Left kidney (tissue), 1 donor: ENCODE measurements at regions not wholly inside any gene's neighbourhood (a gene's known extent, or its start where the extent isn't known, plus 50 kb on each side); places are given as distances from the start of the nearest gene placed in this dataset.

Experiments used
- DNase-seq: peaks from one replicate; pipeline ENCODE4 v3.0.0-alpha.2; 2013

DNA sequence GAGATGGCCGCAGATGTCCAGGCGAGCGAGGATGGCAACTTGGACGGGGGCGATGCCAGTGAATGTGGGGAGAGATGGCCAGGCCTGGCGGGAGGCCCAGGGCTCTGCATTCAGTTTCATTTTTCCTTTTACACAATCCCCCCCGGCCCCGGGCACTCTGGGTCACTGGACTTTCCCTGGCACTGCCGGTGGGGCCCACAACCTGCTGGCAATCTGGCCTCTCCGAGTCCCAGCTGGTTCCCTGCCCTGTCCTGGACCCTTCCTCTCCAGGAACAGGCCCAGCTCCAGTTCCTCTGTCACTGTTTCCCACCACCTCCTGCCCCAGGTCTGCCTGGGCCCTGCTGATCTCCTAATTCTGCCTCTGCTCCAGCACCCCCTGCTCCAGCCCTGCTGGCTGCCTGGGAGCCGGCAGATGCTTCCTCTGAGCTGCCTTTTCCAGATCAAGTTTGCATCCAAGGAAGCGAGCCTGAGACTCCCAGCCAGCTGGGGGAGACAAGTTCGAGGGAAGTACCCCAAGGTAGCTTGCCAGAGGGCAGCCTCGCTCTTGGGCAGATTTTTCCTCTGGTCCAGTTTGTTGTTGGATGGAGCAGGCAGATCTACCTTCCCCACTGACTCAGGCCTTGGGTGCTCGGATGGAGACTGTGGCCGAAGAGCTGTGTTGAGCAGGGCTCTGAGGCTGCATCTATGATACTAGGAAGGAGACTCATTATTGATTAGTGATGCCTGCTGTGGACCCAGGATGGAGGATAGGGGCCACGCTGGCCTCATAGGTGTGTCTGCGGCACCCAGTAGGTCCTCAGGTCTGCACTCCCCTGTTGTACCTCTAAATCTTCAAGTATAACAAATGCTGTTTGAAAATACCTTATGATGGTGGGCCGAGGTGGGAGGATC lies 83.2 kb downstream of the CEBPB start:
- no peak for DNase-seq

DNA sequence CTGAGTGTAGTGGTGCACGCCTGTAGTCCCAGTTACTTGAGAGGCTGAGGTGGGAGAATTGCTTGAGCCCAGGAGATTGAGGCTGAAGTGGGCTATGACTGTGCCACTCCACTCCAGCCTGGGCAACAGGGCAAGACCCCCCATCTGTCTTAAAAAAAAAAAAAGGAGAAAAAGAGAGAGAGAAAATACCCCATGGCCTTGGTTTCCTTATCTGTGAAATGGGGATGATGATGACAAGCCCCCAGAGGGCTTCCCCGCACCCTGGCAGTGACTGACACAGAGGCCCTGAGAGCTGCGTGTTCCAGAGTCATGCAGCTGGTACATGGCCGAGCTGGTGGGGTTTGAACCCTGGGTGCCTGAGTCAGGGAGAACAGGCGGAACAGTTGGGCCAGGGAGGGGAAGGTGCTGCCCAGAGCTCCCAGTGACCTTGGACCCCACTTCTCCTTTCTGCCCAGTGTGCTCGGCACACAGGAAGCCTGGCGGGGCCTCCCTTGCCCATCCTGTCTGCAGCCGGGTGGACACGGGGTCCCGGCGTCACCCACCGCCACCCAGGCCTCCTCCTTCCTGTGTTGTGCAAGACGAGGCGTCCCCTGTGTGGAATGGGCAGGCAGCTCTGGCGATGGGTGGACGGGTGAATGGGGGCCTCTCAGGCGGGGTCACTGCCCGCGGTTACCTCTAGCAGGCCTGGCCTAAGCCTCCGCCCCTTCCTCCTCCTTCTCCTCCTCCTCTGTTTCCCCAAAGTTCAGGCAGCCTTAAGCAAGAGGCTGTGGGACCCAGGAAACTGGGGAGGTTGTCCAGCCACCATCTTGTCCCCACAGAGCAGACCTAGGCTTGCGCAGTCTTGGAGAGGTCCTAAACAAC lies 84.2 kb downstream of the CEBPB start:
- no peak for DNase-seq

DNA sequence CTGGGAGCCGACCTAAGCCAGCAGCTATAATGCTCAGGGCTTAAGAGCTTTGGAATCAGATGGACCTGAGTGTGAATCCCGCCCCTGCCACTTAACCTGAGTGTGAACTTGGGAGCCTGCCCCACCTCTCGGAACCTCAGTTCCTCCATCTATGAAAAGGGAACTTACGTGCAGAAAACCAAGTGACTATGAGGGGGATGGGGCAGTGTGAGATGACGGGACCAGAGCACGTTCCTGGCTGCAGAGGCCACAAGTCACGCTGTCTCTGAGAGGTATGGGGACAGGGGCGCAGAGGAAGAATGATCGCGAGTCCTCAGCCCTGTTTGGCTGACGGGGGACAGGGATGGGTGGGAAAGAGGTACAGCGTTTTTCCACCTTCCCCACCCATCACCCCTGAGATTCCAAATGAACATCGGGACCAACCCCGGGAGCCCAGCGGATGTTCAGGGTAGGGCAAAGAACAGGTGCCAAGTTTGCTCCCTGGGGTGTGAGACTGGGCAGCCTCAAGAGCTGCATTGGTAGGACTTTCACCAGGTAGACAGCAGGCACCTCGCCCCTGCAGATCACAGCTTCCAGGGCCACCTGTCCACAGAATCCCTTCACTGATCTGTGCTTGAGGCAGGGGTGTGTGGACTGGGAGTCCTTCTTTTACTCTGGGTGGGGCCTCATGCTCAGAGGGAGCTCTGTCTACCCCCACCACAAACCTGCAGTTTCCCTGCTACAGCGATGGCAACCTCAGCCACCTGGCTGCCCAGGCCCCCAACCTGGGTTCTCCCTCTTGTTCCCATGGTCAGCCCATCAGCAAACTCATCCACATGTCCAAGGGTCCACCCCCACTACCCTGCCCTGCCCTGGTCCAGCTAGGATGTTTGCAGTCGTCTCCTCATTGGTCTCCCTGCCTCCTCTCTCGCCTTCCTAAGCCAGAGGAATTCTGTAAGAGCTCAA lies 85.8 kb downstream of the CEBPB start:
- no peak for DNase-seq

DNA sequence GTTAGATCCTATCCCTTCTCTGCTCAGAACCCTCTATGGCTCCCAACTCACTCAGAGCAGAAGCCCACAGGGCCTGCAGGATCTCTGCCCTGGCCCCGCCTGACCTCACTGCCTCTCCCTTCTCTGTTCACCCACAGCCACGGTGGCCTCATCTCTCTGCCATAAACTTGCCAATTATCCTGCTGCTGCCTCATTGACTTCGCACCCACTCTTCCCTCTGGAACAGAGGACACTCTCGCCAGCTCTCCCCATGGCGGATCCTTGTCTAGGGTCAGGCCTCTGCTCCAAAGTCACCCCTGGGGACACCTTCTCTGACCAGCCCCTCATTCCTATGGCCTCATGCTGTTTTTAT lies 86.4 kb downstream of the CEBPB start:
- DNase-seq = no peak

DNA sequence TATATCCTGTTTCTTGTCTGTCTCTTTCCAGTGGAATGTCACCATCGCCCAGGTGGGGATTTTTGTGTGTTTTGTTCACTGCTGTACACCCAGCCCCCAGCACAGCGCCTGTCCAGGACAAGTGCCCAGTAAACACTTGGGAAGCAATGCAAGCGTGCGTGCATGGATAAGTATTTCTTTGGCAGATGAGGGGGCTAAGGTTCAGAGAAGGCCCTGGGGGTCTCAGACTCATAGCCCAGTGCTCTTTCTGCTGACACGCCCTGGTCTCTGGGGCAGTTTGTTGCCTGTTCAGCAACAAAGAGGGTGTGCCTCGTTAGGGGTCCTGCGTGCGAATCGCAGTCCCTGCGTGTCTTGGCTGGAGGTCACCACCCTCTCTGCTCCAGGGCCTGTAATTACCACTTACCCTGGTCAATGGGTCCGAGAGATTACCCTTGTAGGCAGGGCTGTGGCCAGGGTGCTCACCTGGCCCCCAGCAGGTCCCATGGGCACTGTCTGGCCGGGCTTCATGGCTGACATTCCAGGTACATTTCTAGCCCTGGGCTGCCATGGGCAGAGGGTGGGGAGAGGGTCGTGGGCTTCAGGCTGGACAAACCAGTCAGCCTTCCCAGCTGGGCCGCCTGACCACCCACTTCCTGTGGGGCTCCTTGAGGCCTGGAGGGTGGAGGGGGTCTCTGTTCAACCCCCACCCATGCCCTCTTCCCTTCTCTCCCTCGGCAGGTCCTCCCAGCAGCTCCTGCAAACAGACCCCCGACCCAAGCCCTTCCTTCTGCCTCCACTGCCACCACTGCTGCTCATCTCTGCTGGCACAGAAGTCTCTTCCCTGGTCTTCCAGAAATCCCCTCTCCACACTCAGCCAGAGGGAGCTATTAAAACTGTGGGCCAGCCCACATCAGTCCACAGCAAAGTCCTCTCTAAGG lies 87.1 kb downstream of the CEBPB start:
- DNase-seq = no peak

DNA sequence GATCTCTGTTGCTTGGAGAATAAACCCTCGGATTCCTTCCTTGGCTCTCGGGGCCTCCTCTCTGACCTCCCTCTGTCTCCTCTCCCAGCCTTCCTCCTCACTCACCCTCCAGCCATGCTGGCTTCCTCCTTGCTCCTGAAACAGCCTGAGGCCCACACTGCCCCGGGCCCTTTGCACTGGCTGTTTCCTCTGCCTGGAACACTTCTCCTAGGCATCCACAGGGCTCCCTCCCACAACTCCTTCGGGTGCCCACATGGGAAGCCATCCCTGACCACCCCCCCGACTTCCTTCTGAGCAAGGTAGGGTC lies 87.7 kb downstream of the CEBPB start:
- DNase-seq = no peak

DNA sequence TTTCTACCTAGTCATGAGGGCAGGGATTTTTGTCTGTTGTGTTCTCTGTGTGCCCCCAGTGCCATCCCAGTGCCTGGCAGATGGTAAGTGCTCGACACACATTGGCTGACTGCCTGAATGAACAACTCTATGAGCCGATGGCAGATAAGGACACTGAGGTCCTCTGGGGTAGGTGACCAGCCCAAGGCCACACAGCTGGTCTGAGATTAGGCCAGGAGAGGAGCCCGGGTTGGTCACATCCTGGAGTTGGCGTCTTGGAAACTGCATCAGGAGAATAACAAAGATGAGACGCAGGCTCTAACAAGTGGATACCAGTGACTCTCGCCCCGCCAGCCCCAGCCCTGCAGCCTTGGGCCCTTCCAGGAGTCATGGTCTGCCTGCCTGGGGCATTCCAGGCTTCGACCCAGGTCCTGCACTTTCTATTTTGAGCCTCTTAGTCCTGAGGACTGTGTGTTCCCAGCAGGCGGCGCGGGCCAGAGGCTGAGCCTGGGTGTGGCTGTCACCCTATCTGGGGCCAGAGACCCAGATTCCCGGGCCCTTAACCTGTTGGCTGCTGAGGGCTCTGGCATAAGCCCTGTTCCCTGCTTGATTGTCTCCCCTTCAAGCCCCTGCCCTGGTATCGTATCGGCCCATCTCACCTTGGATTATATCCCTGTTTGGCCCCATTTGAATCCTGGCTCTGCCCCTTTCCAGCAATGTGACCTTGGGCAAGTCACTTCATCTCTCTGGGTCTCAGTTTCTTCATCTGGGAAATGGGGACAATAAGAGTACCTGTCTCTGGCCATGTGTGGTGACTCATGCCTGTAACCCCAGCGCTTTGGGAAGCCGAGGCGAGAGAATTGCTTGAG lies 88.3 kb downstream of the CEBPB start:
- DNase-seq = no peak

DNA sequence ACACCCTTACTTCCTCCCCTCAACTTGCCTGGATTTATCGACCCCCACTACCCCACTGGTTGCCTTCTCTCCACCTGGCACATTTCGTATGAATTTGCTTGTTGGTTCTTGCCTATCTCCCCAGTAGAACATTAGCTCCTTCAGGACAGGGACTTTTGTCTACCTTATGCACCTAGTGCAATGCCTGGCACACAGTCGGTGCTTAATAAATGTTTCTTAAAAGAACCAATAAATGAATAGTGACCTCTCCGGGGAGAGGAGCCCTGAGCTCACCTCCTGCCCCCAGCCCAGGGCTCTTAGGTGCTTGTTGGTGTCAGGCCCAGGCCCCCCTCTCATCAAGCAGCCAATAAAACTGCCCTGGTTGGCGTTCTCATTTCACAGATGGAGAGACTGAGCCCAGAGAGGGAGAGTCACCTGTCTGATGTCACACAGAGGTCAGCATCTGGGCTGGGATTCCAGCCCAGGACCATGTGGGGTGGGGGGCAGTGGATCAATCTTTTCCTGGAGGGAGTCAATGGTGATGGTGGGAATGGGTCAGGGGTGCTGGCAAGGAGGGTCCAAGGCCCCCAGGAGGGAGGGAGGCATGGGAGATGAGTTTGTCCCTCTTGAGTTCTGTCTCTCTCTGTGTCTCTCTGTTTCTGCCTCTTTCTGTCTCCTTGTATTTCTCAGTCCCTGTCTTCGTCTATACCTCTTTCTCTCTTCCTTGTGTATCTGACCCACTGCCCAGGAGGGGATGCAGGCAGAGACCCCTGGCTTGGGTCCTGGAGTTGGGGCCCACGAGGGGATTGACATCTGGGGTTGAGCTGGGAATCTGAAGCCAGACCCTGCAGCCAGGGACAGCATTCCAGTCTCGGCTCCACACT lies 89.6 kb downstream of the CEBPB start:
- no peak for DNase-seq

DNA sequence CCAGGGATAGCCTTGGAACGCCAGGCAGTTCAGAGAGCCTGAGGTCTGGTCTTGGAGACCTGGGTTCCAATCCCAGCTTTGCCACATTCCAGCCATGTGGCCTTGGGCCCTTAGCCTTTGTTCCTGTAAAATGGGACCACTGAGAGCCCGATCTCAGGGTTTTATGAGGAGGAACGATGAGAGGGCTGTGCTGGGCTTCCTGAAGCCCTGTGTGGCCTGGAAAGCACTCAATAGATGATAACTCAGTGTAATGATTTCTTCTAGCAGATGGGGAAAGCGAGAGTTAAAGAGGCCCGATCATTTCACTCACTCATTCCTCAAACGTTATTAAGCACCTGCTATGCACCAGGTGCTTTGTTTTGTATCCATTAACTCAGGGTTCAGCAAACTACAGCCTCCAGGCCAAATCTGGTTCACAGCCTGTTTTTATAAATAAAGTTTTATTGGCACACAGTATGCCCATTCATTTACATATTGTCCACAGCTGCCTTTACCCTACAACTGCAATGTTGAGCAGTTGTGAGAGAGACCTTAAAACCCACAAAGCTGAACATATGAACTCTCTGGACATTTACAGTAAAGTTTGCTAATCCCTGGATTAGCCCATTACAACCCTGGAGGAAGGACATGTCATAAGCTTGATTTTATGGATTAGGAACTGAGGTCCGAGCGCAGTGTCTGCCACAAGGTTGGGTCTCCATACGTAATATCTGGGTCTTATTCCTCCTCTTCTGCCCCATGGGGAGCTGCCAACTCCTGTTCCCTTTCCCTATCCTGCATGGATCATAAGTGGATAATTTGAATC lies 90.4 kb downstream of the CEBPB start:
- no peak for DNase-seq

DNA sequence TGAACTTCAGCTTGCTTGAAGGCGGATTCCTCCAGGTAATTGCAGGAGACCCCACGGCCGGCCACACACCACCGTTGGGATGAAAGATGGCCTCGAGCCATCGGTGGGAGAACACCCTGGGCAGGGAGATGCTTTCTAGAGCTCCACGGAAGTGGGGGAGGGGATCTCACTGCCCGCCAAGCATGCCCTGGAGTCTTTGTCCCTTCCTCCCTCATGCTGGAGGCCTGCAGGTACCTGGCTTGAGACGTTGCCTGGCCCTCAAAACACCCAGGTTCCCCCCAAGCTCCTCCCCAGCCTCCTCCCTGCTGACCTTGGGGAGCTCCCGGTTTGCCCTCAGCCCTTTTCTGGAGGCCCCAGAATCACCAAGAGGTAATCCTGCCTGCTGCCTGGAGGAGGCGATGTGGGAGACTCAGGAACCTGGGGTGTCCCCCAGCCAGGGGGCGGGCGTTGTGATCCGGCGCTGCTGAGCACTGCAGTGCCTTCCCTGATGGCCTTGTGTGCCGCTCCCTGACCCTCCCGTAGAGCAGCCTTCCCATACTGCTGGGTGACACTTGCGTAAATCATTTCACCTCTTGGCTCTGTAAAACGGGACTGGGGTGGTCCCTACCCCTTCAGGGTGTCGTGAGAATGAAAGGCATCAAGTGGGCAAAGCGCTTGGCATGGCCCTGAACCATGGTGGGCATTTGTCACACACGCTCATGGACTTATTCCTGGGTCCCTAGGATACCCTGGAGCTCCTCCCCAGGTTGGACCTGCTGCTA lies 91.4 kb downstream of the CEBPB start:
- DNase-seq = no peak

DNA sequence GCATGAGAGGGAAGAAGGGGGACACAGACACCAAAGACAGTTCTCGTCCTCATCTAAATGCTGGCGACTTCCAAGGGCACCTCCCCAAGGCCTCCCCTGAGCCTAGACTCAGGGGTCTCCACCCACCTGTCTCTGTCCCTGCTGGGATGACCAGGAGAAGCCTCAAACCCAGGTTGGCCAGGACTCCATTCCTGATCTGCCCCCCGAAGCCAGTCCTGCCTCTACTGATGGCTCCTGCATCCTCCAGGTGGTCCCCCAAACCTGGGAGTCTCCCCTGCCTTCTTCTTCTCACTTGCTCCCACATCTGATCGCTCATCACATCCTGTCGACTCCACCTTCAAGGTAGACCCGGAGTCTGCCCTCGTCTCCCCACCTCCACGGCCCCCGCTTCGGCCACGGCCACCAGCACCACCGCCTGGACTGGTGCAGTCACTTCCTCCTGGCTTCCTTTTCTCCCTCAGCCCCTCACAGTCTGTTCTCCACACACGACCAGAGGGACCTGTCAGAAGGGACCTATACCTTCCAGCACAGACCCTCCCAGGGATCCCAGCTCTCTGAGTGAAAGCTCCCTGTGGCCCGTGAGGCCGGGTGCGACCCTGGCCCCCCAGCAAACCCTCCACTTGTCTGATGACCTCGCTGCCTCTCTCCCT lies 92.1 kb downstream of the CEBPB start:
- DNase-seq = no peak

DNA sequence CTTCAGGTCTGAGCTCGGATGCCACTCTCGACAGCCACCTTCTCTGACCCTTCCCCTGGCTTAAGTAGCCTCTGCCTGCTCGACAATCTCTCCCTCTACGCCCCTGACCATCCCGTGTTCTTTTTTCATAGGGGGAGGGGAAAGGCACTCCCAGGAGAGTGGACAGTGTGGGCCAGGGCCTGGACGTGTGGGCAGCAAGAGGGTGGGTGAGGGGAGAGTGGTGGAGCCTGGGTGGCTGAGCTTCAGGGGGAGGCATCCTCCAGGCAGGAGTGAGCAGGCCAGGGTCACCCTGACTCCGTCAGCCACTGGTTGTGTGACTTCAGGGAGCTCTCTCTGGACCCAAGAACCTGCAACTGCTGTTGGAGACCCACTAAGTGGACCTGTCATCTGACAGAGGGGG lies 92.7 kb downstream of the CEBPB start:
- no peak for DNase-seq

DNA sequence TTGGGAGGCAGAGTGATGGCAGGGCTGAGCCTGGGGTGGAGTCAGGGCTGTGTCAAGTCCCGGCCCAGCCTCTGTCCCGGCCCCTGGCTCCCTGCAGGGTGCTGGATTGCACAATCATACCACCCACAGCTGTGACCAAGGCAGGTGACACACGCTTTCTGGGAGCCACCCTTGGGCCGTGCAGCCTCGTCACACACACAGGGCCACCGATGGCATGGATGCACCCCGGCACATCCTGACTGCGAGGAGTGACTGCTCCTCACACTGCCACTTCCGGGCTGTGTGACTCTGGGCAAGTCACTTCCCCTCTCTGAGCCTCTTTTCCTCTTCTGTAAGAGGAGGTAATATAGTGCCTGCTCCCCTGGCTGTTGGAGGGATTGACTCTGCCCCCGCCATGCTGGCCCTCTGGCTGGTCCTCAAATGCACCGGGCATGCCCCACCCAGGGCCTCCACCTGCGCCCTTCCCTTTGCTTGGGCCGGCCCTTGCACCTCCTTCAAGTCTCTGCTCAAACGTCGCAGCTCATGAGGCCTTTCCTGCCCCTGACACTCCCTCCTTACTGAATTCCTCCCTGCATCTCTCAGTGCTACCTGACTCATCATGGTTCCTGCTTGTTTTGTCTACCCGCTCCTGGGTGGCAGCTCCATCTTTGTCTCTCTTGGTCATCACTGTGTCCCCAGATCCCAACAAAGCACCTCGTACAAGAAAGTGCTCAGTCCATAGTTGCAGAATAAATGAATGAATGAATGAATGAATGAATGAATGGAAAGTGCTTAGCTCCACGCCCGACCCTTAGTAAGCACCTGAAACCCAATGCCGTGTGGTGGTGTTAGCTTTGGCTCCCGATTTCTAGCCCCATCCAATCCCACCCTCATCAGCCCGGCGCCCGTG lies 93.5 kb downstream of the CEBPB start:
- DNase-seq = no peak

DNA sequence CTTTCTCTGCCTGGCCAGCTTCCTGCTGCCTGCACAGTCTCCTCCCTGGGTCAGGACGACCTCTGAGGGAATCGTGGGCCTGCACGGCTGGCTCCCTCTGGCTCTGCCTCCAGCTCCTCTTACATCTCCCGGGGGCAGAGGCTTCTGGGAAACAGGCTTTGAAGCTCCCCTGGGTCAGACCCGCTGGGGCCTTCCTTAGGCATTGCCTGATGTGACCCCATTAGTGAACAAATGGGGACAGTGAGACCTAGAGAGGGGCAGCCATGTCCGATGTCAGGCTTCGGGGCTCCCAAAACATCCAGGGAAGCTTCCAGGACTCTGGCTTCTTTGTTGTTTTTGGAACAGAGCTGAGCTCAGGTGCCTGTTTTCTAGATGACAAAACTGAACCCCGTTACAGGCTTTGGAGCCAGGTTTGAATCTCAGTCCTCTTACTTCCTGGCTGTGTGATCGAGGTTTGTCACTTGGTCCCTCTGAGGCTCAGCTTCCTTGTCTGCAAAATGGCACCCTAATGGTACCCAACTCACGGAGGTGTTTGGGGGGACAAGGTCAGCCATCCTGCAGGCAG lies 94.3 kb downstream of the CEBPB start:
- peak; percentile 47 for DNase-seq

DNA sequence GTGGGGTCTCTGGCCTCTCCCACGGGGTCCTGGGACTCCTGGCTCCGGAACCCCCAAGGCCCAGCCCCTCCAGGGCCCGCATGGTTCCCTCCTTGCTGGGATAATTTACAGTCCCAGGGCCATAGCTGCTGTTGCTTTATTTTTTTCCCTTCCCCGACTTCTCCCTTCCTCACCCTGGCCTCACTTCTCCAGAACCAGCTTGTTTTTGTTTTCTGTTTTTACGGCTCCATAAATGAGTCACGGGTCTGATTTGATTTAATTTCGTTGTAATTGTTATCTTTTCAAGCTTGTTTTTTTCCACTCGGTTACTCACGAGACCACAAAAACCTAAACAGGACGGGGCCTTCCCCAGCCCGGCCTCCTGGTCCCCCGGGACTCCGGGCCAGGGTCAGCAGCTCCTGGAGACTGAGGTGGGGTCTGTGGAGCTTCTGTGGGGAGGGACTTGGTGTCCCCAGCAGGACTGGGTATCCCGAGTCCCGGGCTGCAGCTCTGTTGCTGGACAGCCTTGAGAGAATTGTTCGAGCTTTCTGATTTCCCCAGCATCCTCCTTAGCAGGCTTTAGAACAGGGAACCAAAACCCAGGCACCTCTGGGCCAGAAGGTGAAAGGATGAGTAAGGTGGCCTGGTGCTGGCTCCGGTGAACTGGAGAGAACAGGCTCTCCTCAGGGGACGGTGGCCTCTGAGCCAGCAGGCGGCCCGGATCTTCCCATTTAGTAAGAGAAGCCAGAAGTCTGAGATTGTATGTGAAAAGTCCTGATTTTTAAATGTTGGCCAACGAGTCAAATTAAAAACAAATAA lies 94.9 kb downstream of the CEBPB start:
- DNase-seq = peak; percentile 82
